AG10803 (cell line): ENCODE measurements at regions not wholly inside any gene's neighbourhood (a gene's known extent, or its start where the extent isn't known, plus 50 kb on each side); places are given as distances from the start of the nearest gene placed in this dataset.

ENCODE experiments used
- DNase-seq: peaks from one replicate; pipeline ENCODE4 v3.0.0; 2010; ENCODE audit warnings: low read depth
- H3K4me3 ChIP-seq: 2 replicates; pipeline ENCODE4 v1.5.1; 2011; ENCODE audit warnings: mild to moderate bottlenecking, low read length, control low read depth
- CTCF ChIP-seq: conservative IDR thresholded peaks from 2 replicates; pipeline ENCODE4 v1.5.1; 2011; ENCODE audit warnings: mild to moderate bottlenecking, low read length, control low read depth, inconsistent platforms

DNA sequence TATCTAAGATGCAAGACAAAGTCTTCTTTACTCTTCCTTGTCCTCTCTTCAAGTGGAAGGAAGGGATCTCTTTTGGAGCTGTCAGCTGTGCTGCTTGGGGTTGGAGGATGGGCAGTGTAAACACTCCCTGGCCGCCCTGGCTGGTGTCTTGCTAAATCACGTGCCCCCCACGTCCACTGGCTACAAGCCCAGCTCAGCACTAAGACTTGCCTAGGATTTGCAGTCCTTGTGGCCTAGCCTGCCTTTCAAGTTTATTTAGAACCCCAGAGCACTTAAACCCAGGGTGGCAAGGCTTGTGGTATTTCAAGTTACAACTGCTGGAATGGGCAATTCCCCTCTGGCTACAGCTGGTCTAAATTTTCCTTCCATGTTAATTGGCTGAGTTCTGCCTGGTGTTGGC, 272.4 kb upstream of the MYO3A start:
- TF ChIP-seq CTCF: no peak
- no peak for DNase-seq
- no peak overlapping the region for H3K4me3 ChIP-seq

DNA sequence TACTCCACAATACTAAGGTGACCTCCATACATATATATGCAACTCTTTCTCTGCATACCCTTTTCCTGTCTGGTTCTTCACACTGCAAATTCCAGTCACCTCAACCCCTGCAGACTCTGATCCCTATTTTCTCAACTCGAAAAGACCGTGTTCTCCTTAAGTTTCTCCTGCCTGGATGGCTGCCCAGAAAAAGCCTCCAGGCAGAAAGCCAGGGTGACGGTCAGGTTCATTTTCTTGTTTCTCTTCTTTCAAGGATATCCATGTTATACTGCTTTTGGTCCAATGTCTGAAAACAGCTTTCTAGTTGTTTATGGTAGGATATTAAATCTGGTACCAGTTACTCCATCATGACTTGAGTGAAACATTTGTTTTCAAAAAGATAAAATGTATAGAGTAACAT, 267.8 kb upstream of the MYO3A start:
- no peak for TF ChIP-seq CTCF
- no peak for DNase-seq

GRCh38 chr10:25675204-25675603, 258.8 kb upstream of the MYO3A start:
- no peak for TF ChIP-seq CTCF
- no peak overlapping the region for H3K4me3 ChIP-seq
- no peak for DNase-seq

More for the DNA sequence above, 267.8 kb upstream of the MYO3A start:
- H3K4me3 ChIP-seq: no peak overlapping the region

- TF ChIP-seq CTCF: no peak
- no peak overlapping the region for H3K4me3 ChIP-seq
- DNase-seq: no peak
Observed at GRCh38 chr10:25675615-25676014, 258.4 kb upstream of the MYO3A start.

GRCh38 chr10:25678220-25678619, 255.8 kb upstream of the MYO3A start:
- no peak overlapping the region for H3K4me3 ChIP-seq
- no peak for DNase-seq
- no peak for TF ChIP-seq CTCF

DNA sequence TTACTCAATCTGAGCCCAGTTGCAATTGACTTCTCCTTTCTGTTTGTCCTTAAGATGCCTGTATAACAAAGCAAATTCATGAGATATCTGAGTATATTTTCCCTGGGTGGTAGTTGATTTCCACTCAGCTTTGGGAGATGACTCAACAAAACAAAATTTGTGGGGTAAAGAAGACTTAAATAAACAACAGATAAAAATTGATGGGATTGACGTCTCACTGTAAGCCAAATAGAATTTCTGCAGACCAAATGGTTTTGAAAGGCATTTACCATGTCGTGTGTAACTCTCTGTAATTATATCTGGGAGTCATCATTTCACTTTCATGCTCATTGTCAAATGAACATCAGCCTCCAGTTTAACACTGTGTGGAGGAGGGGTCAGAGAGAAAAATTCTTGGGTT, 255.4 kb upstream of the MYO3A start:
- no peak for DNase-seq
- no peak overlapping the region for H3K4me3 ChIP-seq
- TF ChIP-seq CTCF: no peak

- DNase-seq: peak; percentile 11
- peak; percentile 43 for TF ChIP-seq CTCF
- no peak overlapping the region; the same call in 1 of the 2 replicates for H3K4me3 ChIP-seq
Observed at GRCh38 chr10:25682203-25682851, 251.7 kb upstream of the MYO3A start.
